ENCODE measurements at regions not wholly inside any gene's neighbourhood (a gene's known extent, or its start where the extent isn't known, plus 50 kb on each side); places are given as distances from the start of the nearest gene placed in this dataset.
"Not testable (repeated sequence)": the region's sequence is repeated elsewhere in the genome, so short reads cannot be mapped to it uniquely, and the experiment has no call there.

DNA sequence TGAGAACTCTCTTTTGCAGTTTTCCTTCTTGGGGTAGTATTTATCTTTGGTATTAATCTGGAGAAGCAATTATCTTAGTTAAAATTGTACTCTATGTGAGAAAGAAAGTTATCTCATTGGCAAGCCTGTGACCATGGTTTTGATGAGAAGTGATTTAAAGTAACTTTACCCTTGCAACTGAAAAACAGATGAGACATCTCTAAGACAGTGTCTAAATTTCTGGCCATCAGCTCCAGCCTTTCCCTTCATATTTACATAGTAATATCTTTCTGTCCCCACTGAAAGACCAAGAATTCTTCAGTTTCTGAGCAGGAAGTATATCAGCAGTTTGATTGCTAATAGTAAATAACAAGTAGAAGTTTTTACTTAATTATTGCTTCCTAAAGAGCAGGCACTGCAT lies 386.1 kb upstream of the SYNCRIP start:
- no peak overlapping the region for H3K27ac ChIP-seq (ENCODE audit: low read depth in 1 of 3, low read length in 2 of 3)
- H3K4me1 ChIP-seq (ENCODE audit: control insufficient read depth in 3 of 3, insufficient read depth in 2 of 3, low read depth in 1 of 3, low read length in 2 of 3) = no peaks in the 10 kb centered on the region
- no peaks in the 10 kb centered on the region for H3K9me3 ChIP-seq (ENCODE audit: control insufficient read depth in 2 of 2, insufficient read depth in 1 of 2, low read depth in 1 of 2, low read length in 1 of 2)
- DNase-seq = no peak
- H3K27me3 ChIP-seq (ENCODE audit: control insufficient read depth in 3 of 3, insufficient read depth in 3 of 3, low read length in 3 of 3) = no peaks in the 10 kb centered on the region
- no peak for FAIRE-seq
- no peak overlapping the region for H3K4me3 ChIP-seq (ENCODE audit: low read depth in 1 of 3, low read length in 3 of 3)
- no peaks in the 10 kb centered on the region for H3K36me3 ChIP-seq (ENCODE audit: control insufficient read depth in 3 of 3, insufficient read depth in 2 of 3, low read depth in 1 of 3, low read length in 3 of 3)

GRCh38 chr6:86026890-86027289 lies 384.2 kb upstream of the SYNCRIP start:
- WGBS, 3 donors = 53 to 77% (median 66%) methylated on average over 8 to 10 of the region's 10 CpGs
- H3K36me3 ChIP-seq (ENCODE audit: control insufficient read depth in 3 of 3, insufficient read depth in 2 of 3, low read depth in 1 of 3, low read length in 3 of 3); H3K27ac ChIP-seq (ENCODE audit: low read depth in 1 of 3, low read length in 2 of 3); H3K4me1 ChIP-seq (ENCODE audit: control insufficient read depth in 3 of 3, insufficient read depth in 2 of 3, low read depth in 1 of 3, low read length in 2 of 3); H3K4me3 ChIP-seq (ENCODE audit: low read depth in 1 of 3, low read length in 3 of 3); FAIRE-seq; DNase-seq; H3K9me3 ChIP-seq (ENCODE audit: control insufficient read depth in 2 of 2, insufficient read depth in 1 of 2, low read depth in 1 of 2, low read length in 1 of 2); H3K27me3 ChIP-seq (ENCODE audit: control insufficient read depth in 3 of 3, insufficient read depth in 3 of 3, low read length in 3 of 3): not testable (repeated sequence)

DNA sequence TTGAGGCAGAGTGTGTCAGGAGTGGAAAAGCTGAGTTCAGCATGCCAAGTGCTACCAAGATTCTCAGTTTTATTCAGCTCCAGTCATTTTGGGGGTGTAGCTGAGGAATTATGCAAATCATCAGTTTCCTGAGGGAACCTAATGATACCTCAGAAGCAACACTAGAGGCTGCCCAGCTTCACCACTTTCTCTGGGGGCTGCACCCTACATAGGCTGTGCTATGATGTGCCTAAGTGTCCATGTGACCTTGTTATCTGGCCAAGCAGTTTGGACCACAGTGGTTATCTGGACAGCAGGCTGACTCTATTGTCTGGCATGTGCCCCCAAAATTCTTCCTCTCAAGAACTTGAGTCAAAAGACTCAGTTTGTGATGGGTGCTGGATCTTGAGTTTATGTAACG lies 374.6 kb upstream of the SYNCRIP start:
- Histone ChIP-seq H3K4me3 (ENCODE audit: low read depth in 1 of 3, low read length in 3 of 3) (no peak overlapping the region), H3K27me3 (ENCODE audit: control insufficient read depth in 3 of 3, insufficient read depth in 3 of 3, low read length in 3 of 3) (no peaks in the 10 kb centered on the region), H3K4me1 (ENCODE audit: control insufficient read depth in 3 of 3, insufficient read depth in 2 of 3, low read depth in 1 of 3, low read length in 2 of 3) (no peaks in the 10 kb centered on the region), H3K27ac (ENCODE audit: low read depth in 1 of 3, low read length in 2 of 3) (no peak overlapping the region), H3K9me3 (ENCODE audit: control insufficient read depth in 2 of 2, insufficient read depth in 1 of 2, low read depth in 1 of 2, low read length in 1 of 2) (no peaks in the 10 kb centered on the region), H3K36me3 (ENCODE audit: control insufficient read depth in 3 of 3, insufficient read depth in 2 of 3, low read depth in 1 of 3, low read length in 3 of 3) (no peaks in the 10 kb centered on the region)
- FAIRE-seq = no peak
- WGBS, 3 donors = 77 to 81% (median 80%) methylated on average over 1 of the region's 1 CpG
- DNase-seq = no peak

GRCh38 chr6:86016567-86016966 lies 373.9 kb upstream of the SYNCRIP start:
- Histone ChIP-seq H3K9me3 (ENCODE audit: control insufficient read depth in 2 of 2, insufficient read depth in 1 of 2, low read depth in 1 of 2, low read length in 1 of 2) (no peaks in the 10 kb centered on the region), H3K27me3 (ENCODE audit: control insufficient read depth in 3 of 3, insufficient read depth in 3 of 3, low read length in 3 of 3) (no peaks in the 10 kb centered on the region), H3K4me3 (ENCODE audit: low read depth in 1 of 3, low read length in 3 of 3) (no peak overlapping the region), H3K4me1 (ENCODE audit: control insufficient read depth in 3 of 3, insufficient read depth in 2 of 3, low read depth in 1 of 3, low read length in 2 of 3) (no peaks in the 10 kb centered on the region), H3K36me3 (ENCODE audit: control insufficient read depth in 3 of 3, insufficient read depth in 2 of 3, low read depth in 1 of 3, low read length in 3 of 3) (no peaks in the 10 kb centered on the region), H3K27ac (ENCODE audit: low read depth in 1 of 3, low read length in 2 of 3) (no peak overlapping the region)
- DNase-seq (no peak), FAIRE-seq (no peak)
- WGBS, 3 donors = 67 to 73% (median 68%) methylated on average over 3 of the region's 3 CpGs

- Histone ChIP-seq H3K27ac (ENCODE audit: low read depth in 1 of 3, low read length in 2 of 3) (no peak overlapping the region), H3K36me3 (ENCODE audit: control insufficient read depth in 3 of 3, insufficient read depth in 2 of 3, low read depth in 1 of 3, low read length in 3 of 3) (no peaks in the 10 kb centered on the region), H3K4me1 (ENCODE audit: control insufficient read depth in 3 of 3, insufficient read depth in 2 of 3, low read depth in 1 of 3, low read length in 2 of 3) (no peaks in the 10 kb centered on the region), H3K9me3 (ENCODE audit: control insufficient read depth in 2 of 2, insufficient read depth in 1 of 2, low read depth in 1 of 2, low read length in 1 of 2) (no peaks in the 10 kb centered on the region), H3K27me3 (ENCODE audit: control insufficient read depth in 3 of 3, insufficient read depth in 3 of 3, low read length in 3 of 3) (no peaks in the 10 kb centered on the region), H3K4me3 (ENCODE audit: low read depth in 1 of 3, low read length in 3 of 3) (no peak overlapping the region)
- 63 to 72% (median 64%) methylated on average over 4 of the region's 4 CpGs for WGBS, 3 donors
- no peak for FAIRE-seq
- no peak for DNase-seq
Measured at GRCh38 chr6:86016077-86016476, 373.4 kb upstream of the SYNCRIP start.

GRCh38 chr6:86012991-86013390 lies 370.3 kb upstream of the SYNCRIP start:
- not testable (repeated sequence) for H3K9me3 ChIP-seq (ENCODE audit: control insufficient read depth in 2 of 2, insufficient read depth in 1 of 2, low read depth in 1 of 2, low read length in 1 of 2); FAIRE-seq; H3K4me1 ChIP-seq (ENCODE audit: control insufficient read depth in 3 of 3, insufficient read depth in 2 of 3, low read depth in 1 of 3, low read length in 2 of 3)

GRCh38 chr6:86010915-86011786 lies 368.5 kb upstream of the SYNCRIP start:
- no peak overlapping the region for H3K27ac ChIP-seq (ENCODE audit: low read depth in 1 of 3, low read length in 2 of 3)
- no peak overlapping the region for H3K4me3 ChIP-seq (ENCODE audit: low read depth in 1 of 3, low read length in 3 of 3)
- 72 to 81% (median 80%) methylated on average over 9 of the region's 9 CpGs for WGBS, 3 donors
- no peak for FAIRE-seq
- no peaks in the 10 kb centered on the region for H3K9me3 ChIP-seq (ENCODE audit: control insufficient read depth in 2 of 2, insufficient read depth in 1 of 2, low read depth in 1 of 2, low read length in 1 of 2)
- no peak for DNase-seq
- no peaks in the 10 kb centered on the region for H3K4me1 ChIP-seq (ENCODE audit: control insufficient read depth in 3 of 3, insufficient read depth in 2 of 3, low read depth in 1 of 3, low read length in 2 of 3)
- no peaks in the 10 kb centered on the region for H3K27me3 ChIP-seq (ENCODE audit: control insufficient read depth in 3 of 3, insufficient read depth in 3 of 3, low read length in 3 of 3)
- no peaks in the 10 kb centered on the region for H3K36me3 ChIP-seq (ENCODE audit: control insufficient read depth in 3 of 3, insufficient read depth in 2 of 3, low read depth in 1 of 3, low read length in 3 of 3)

More at GRCh38 chr6:86012991-86013390, 370.3 kb upstream of the SYNCRIP start:
- H3K36me3 ChIP-seq (ENCODE audit: control insufficient read depth in 3 of 3, insufficient read depth in 2 of 3, low read depth in 1 of 3, low read length in 3 of 3); H3K27ac ChIP-seq (ENCODE audit: low read depth in 1 of 3, low read length in 2 of 3); H3K4me3 ChIP-seq (ENCODE audit: low read depth in 1 of 3, low read length in 3 of 3); DNase-seq; H3K27me3 ChIP-seq (ENCODE audit: control insufficient read depth in 3 of 3, insufficient read depth in 3 of 3, low read length in 3 of 3): not testable (repeated sequence)
- 29 to 57% (median 50%) methylated on average over 1 of the region's 1 CpG for WGBS, 3 donors

DNA sequence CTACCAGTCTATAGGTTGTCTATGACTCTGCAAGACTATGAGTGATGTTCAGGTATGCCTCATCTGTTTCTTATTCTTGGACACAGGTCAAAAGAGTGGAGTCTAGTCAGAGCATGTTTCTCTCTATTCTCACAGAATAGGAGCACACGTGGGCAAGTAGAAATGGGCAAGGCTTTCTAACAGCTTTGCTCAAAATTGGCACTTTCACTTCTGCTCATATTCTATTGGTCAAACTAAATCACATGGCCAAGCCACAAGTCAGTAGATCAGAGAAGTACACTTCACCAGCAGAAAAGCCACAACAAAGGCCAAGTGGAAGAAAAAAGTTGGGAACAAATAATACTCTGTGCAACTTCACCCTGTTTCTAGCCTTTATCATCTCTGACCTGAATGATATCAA lies 354.5 kb upstream of the SYNCRIP start:
- H3K4me3 ChIP-seq (ENCODE audit: low read depth in 1 of 3, low read length in 3 of 3) = no peak overlapping the region
- FAIRE-seq (no peak), DNase-seq (no peak)
- H3K27ac ChIP-seq (ENCODE audit: low read depth in 1 of 3, low read length in 2 of 3) = no peak overlapping the region
- 63 to 73% (median 69%) methylated on average over 1 of the region's 1 CpG for WGBS, 3 donors
- H3K4me1 ChIP-seq (ENCODE audit: control insufficient read depth in 3 of 3, insufficient read depth in 2 of 3, low read depth in 1 of 3, low read length in 2 of 3) = no peaks in the 10 kb centered on the region
- H3K27me3 ChIP-seq (ENCODE audit: control insufficient read depth in 3 of 3, insufficient read depth in 3 of 3, low read length in 3 of 3) = no peaks in the 10 kb centered on the region
- no peaks in the 10 kb centered on the region for H3K36me3 ChIP-seq (ENCODE audit: control insufficient read depth in 3 of 3, insufficient read depth in 2 of 3, low read depth in 1 of 3, low read length in 3 of 3)
- no peaks in the 10 kb centered on the region for H3K9me3 ChIP-seq (ENCODE audit: control insufficient read depth in 2 of 2, insufficient read depth in 1 of 2, low read depth in 1 of 2, low read length in 1 of 2)

GRCh38 chr6:85996034-85996375 lies 353.3 kb upstream of the SYNCRIP start:
- Histone ChIP-seq H3K27me3 (ENCODE audit: control insufficient read depth in 3 of 3, insufficient read depth in 3 of 3, low read length in 3 of 3) (no peaks in the 10 kb centered on the region), H3K36me3 (ENCODE audit: control insufficient read depth in 3 of 3, insufficient read depth in 2 of 3, low read depth in 1 of 3, low read length in 3 of 3) (no peaks in the 10 kb centered on the region), H3K27ac (ENCODE audit: low read depth in 1 of 3, low read length in 2 of 3) (no peak overlapping the region), H3K9me3 (ENCODE audit: control insufficient read depth in 2 of 2, insufficient read depth in 1 of 2, low read depth in 1 of 2, low read length in 1 of 2) (no peaks in the 10 kb centered on the region), H3K4me1 (ENCODE audit: control insufficient read depth in 3 of 3, insufficient read depth in 2 of 3, low read depth in 1 of 3, low read length in 2 of 3) (no peaks in the 10 kb centered on the region), H3K4me3 (ENCODE audit: low read depth in 1 of 3, low read length in 3 of 3) (no peak overlapping the region)
- FAIRE-seq (no peak), DNase-seq (no peak)
- WGBS, 3 donors = 89 to 100% (median 91%) methylated on average over 1 of the region's 1 CpG

All from small intestine (tissue), 7 donors.